GM18502 (cell line): ENCODE measurements at regions not wholly inside any gene's neighbourhood (a gene's known extent, or its start where the extent isn't known, plus 50 kb on each side); places are given as distances from the start of the nearest gene placed in this dataset.
"Not testable (repeated sequence)": the region's sequence is repeated elsewhere in the genome, so short reads cannot be mapped to it uniquely, and the experiment has no call there.

Experiments
- ATAC-seq: cut with Tn5 transposase; IDR thresholded peaks from one replicate; pipeline ENCODE4 v1.9.1; 2021; ENCODE audit warnings: mild to moderate bottlenecking; ENCODE audit not compliant: unreplicated experiment, poor library complexity

- ATAC-seq: no peak
These were observed 195.0 kb downstream of the BCL11A start for GRCh38 chr2:60358476-60358875.

- no peak for ATAC-seq
These were observed 195.5 kb downstream of the BCL11A start for GRCh38 chr2:60357996-60358395.

DNA sequence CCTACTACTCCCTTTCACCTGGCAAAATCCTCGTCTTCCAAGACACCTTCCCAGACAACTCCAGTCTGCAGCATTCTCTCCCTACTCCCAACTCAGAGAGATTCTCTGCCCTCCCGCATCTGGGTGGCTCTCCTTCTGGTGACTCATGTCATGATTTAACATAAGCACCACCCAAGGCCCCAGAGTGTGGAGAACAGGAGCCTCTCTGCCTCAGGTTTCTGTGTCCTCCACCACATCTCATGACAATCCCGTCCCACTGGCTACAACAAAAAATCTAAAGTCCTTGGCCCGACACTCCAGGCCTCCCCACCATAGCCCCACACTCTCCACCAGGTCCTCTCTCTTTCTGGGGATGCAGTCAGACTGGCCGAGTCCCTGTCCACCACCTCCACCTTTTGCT, 197.1 kb downstream of the BCL11A start:
- no peak for ATAC-seq

- ATAC-seq: no peak
These were observed 197.6 kb downstream of the BCL11A start for GRCh38 chr2:60355849-60356261.

DNA sequence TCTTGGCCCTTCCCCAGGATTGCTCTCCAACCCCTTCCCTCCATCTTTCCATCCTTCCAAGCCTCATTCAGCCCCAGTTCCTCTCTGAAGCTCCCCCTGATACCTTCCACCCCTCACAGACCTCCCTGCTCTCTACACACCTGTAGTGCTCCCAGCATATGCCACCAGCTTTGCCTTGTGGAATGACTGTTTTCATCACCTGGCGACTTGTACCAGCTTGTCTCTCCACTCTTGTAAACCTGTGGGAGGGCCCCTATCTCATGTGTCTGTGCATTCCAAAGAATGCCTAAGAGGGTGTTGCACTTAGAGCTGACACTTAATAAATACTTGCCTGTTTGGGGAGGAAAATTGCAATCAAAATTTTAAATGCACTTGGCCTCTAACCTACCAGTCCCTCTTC, 198.7 kb downstream of the BCL11A start:
- no peak for ATAC-seq

DNA sequence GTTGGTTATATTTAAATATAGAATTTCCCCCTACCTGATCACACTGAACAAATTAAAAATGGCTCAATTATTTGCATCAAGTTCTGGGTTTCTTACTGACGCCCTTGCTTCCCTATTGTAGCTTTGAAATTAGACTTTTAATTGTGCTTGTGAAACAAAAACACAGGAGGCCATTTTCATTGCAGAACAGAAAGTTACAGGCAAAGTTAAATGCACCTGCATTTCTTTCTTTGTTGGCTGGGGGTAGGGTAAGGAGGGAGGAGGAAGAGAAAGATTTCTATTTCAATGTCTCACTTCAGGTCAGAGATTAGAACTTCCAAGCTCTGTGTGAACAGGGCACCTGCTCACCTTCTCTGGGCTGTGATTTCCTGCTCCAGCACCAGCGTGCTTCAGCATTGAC, 199.6 kb downstream of the BCL11A start:
- ATAC-seq: peak; percentile 41

DNA sequence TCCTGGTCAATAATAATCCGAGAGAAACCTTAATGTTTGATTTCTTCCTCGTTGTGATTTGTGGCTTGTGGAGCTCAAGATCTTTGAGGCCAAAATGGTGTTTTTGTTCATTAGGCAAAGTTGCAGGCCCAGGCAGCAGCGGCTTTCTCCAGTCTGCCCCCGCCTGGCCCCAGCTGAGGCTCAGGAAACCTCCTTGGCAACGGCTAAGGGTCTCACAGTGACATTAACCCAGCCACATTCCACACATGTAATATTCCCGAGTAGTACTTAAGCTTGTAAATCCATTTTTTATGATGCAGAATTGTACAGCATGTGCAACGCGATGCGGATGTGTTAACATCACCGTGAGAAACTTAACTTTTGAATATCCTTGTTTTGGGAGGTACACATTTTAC, 200.1 kb downstream of the BCL11A start:
- peak; percentile 21 for ATAC-seq

GRCh38 chr2:60352491-60353405, 200.7 kb downstream of the BCL11A start:
- no peak for ATAC-seq

- no peak for ATAC-seq
These were observed 201.7 kb downstream of the BCL11A start for GRCh38 chr2:60351802-60352201.

GRCh38 chr2:60351321-60351720, 202.1 kb downstream of the BCL11A start:
- ATAC-seq: no peak

- no peak for ATAC-seq
These were observed 202.7 kb downstream of the BCL11A start for GRCh38 chr2:60350791-60351190.

GRCh38 chr2:60347781-60348180, 205.7 kb downstream of the BCL11A start:
- ATAC-seq: no peak

- not testable (repeated sequence) for ATAC-seq
These were observed 211.0 kb downstream of the BCL11A start for GRCh38 chr2:60342491-60342890.

DNA sequence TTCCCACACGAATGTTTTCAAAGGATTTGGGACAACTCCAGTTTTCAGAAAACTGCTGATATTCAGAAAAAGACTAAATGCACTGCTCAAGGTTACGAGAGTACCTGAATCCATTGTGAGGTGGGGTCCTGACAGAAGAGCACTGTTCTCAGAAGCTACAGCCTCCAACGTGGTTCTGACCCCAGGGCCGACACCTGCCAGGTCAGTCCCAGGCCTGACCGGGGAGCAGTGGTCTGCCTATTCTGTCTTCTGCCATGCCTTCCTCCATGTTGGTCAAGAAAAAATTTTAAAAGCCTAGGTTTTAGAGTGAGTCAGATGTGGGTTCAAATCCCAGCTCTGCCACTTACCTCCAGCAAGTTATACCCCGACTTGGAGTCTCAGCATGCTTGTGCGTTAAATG, 212.3 kb downstream of the BCL11A start:
- ATAC-seq: no peak

DNA sequence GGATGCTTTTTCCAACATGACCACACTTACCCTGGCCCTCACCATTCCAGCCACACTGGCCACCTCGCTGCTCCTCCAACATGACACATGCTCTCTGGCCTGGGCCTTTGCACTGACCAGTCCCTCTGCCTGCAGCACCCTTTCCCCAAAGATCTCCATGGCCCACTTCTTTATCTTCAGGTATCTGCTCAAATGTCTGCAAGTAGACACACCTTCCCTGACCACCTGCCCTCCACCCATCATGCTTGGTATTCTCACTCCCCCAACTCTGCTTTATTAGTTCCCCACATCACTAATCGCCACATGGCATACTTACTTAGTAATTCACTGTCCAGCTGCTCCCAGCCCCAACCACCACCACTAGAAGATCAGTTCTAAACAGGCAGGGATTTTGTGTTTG, 214.2 kb downstream of the BCL11A start:
- ATAC-seq: no peak

DNA sequence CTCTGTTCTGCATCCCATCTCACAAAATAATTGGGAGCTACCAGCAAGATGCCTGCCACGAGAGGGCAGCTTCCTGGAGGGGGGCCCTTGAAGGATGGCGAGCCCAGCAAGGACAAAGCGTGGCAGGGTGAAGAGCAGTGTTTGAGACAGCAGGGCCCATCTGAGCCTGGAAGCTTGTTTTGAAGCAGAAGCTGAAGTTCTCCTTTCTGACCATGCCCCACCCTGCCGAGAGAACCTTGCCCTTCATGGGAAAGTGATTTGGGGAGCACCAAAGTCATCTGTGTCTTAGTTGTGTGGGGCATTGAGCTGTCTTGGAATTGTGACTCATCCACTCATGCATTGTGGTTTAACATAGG, 216.3 kb downstream of the BCL11A start:
- ATAC-seq: peak; percentile 61

- ATAC-seq: peak; percentile 62
These were observed 216.9 kb downstream of the BCL11A start for GRCh38 chr2:60336442-60337141.

GRCh38 chr2:60335533-60336237, 217.8 kb downstream of the BCL11A start:
- ATAC-seq: no peak

- ATAC-seq: no peak
These were observed 218.8 kb downstream of the BCL11A start for GRCh38 chr2:60334610-60335009.

DNA sequence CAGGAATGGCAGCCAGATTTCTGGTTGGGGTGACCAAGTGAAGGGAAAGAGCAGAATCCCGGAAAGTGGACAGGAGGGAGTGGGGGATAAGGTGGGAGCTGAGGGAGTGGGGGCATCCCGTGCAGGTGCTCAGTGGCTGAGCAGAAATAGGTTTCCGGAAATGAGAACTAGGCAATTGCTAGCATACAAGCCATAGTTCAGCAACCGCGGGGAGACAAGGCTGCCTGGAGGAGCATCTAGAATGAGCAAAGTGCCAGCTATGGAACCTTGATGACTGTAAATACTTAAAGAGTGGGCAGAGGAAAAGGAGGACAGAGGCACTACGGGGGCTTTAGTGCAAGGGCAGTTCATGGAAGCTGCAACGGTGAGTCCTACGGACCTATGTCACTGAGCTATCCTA, 220.2 kb downstream of the BCL11A start:
- ATAC-seq: no peak
